Gastrocnemius medialis (tissue), 4 donors: ENCODE measurements at regions not wholly inside any gene's neighbourhood (a gene's known extent, or its start where the extent isn't known, plus 50 kb on each side); places are given as distances from the start of the nearest gene placed in this dataset.

ENCODE experiments used
- POLR2A ChIP-seq, 2 donors: fragments of 450-650 bp; IDR thresholded peaks; one replicate each; pipeline ENCODE4 v1.6.1; 2017; ENCODE audit warnings: antibody characterized with exemption in 2 of 2, mild to moderate bottlenecking in 2 of 2, moderate library complexity in 2 of 2
- TF ChIP-seq, protein P1 (sequence below), 5 experiments: fragments of 450-650 bp in 3 of 5; fragments of 200-600 bp in 2 of 5; sonication (generic) in 2 of 5; IDR thresholded peaks in 4 of 5; conservative IDR thresholded peaks in 1 of 5; 1 replicate in 4 of 5; 2 replicates in 1 of 5; pipeline ENCODE4 v1.5.1; 2016 to 2019; ENCODE audit warnings: antibody characterized with exemption in 5 of 5, mild to moderate bottlenecking in 3 of 5, moderate library complexity in 3 of 5

DNA sequence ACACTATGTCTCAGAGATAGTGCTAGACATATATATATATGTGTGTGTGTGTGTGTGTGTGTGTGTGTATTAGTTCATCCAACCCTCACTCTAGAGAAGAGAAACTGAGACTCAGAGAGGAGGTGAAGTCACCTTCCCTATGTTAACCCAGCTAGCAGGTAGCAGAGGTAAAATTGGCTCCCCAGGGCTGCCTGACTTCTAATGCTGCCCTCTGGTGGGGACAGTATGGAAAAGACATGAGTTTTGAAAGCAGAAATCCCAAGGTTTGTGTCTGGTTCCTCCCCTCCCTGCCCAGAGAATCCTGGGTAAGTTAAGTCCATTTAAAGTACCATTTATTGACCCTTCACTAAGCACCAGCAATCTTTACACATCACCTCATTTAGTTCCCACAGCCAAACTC is 137.7 kb downstream of the THNSL2 start:
- TF ChIP-seq, protein P1, sequence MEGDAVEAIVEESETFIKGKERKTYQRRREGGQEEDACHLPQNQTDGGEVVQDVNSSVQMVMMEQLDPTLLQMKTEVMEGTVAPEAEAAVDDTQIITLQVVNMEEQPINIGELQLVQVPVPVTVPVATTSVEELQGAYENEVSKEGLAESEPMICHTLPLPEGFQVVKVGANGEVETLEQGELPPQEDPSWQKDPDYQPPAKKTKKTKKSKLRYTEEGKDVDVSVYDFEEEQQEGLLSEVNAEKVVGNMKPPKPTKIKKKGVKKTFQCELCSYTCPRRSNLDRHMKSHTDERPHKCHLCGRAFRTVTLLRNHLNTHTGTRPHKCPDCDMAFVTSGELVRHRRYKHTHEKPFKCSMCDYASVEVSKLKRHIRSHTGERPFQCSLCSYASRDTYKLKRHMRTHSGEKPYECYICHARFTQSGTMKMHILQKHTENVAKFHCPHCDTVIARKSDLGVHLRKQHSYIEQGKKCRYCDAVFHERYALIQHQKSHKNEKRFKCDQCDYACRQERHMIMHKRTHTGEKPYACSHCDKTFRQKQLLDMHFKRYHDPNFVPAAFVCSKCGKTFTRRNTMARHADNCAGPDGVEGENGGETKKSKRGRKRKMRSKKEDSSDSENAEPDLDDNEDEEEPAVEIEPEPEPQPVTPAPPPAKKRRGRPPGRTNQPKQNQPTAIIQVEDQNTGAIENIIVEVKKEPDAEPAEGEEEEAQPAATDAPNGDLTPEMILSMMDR (IDR thresholded peaks at IDR 0.05 in 4 of 5, conservative IDR thresholded peaks at IDR 0.05 in 1 of 5), result no peak
- no peak for TF ChIP-seq POLR2A (IDR thresholded peaks at IDR 0.05)
